ENCODE measurements at regions not wholly inside any gene's neighbourhood (a gene's known extent, or its start where the extent isn't known, plus 50 kb on each side); places are given as distances from the start of the nearest gene placed in this dataset.

- POLR2A ChIA-PET: no interaction called here
- H3K4me1 Mint-ChIP-seq (ENCODE audit: low read depth, unreplicated experiment): no peaks in the 10 kb centered on the region
- TF ChIP-seq, protein P1, sequence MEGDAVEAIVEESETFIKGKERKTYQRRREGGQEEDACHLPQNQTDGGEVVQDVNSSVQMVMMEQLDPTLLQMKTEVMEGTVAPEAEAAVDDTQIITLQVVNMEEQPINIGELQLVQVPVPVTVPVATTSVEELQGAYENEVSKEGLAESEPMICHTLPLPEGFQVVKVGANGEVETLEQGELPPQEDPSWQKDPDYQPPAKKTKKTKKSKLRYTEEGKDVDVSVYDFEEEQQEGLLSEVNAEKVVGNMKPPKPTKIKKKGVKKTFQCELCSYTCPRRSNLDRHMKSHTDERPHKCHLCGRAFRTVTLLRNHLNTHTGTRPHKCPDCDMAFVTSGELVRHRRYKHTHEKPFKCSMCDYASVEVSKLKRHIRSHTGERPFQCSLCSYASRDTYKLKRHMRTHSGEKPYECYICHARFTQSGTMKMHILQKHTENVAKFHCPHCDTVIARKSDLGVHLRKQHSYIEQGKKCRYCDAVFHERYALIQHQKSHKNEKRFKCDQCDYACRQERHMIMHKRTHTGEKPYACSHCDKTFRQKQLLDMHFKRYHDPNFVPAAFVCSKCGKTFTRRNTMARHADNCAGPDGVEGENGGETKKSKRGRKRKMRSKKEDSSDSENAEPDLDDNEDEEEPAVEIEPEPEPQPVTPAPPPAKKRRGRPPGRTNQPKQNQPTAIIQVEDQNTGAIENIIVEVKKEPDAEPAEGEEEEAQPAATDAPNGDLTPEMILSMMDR (IDR thresholded peaks at IDR 0.05; ENCODE audit: insufficient read depth in 1 of 2, low read depth in 1 of 2, low read length in 1 of 2, severe bottlenecking in 1 of 2, unreplicated experiment in 1 of 2): no peak
- no TSS peak for BruUV-seq (replicated peaks)
- Histone ChIP-seq H3K36me3 (ENCODE audit: control insufficient read depth, insufficient read depth, low read length) (no peaks in the 10 kb centered on the region), H3K27me3 (replicated peaks; ENCODE audit: control insufficient read depth, insufficient read depth, low read length) (no peaks in the 10 kb centered on the region), H3K4me1 (no peaks in the 10 kb centered on the region), H3K9me3 (no peaks in the 10 kb centered on the region), H3K4me3 (ENCODE audit: low read depth, low read length) (no peak overlapping the region)
- H3K36me3 Mint-ChIP-seq (ENCODE audit: insufficient read depth, unreplicated experiment): no peaks in the 10 kb centered on the region
- no peak overlapping the region for H3K27ac Mint-ChIP-seq (ENCODE audit: unreplicated experiment)
- CTCF ChIA-PET: interaction anchor here (0.9 kb wide), 1 partner anchor 10 kb away, joined by 3 read pairs; no protein-coding TSS in a partner anchor
- H3K9me3 Mint-ChIP-seq (ENCODE audit: unreplicated experiment): no peaks in the 10 kb centered on the region
- intact Hi-C loops (cut with micrococcal nuclease; ENCODE audit: unreplicated experiment): no loop called here
- no peak for DNase-seq
- H3K4me3 Mint-ChIP-seq (ENCODE audit: unreplicated experiment): no peak overlapping the region
- peaks cover 7% of the 10 kb centered on the region for H3K27me3 Mint-ChIP-seq (ENCODE audit: insufficient read depth, unreplicated experiment)
Measured at GRCh38 chr17:34161690-34162089, 93.4 kb upstream of the CCL2 start.

GRCh38 chr17:34163123-34163522, 92.0 kb upstream of the CCL2 start:
- Mint-ChIP-seq H3K27ac (ENCODE audit: unreplicated experiment) (no peak overlapping the region), H3K4me1 (ENCODE audit: low read depth, unreplicated experiment) (no peaks in the 10 kb centered on the region), H3K27me3 (ENCODE audit: insufficient read depth, unreplicated experiment) (peaks cover 12% of the 10 kb centered on the region), H3K9me3 (ENCODE audit: unreplicated experiment) (no peaks in the 10 kb centered on the region), H3K36me3 (ENCODE audit: insufficient read depth, unreplicated experiment) (no peaks in the 10 kb centered on the region), H3K4me3 (ENCODE audit: unreplicated experiment) (no peak overlapping the region)
- no peaks in the 10 kb centered on the region for H3K9me3 ChIP-seq
- POLR2A ChIA-PET: no interaction called here
- TF ChIP-seq, protein P1 (IDR thresholded peaks at IDR 0.05; ENCODE audit: insufficient read depth in 1 of 2, low read depth in 1 of 2, low read length in 1 of 2, severe bottlenecking in 1 of 2, unreplicated experiment in 1 of 2): no peak
- no peaks in the 10 kb centered on the region for H3K4me1 ChIP-seq
- CTCF ChIA-PET: interaction anchor here (0.6 kb wide), 1 partner anchor 385 kb away, joined by 3 read pairs; no protein-coding TSS in a partner anchor
- H3K27me3 ChIP-seq (replicated peaks; ENCODE audit: control insufficient read depth, insufficient read depth, low read length): no peaks in the 10 kb centered on the region
- intact Hi-C loops (cut with micrococcal nuclease; ENCODE audit: unreplicated experiment): loop anchor here (1.0 kb wide), 2 partner anchors 82 to 198 kb away; no protein-coding TSS in a partner anchor
- BruUV-seq (replicated peaks): no TSS peak
- no peak overlapping the region for H3K4me3 ChIP-seq (ENCODE audit: low read depth, low read length)
- H3K36me3 ChIP-seq (ENCODE audit: control insufficient read depth, insufficient read depth, low read length): no peaks in the 10 kb centered on the region
- no peak for DNase-seq

- Mint-ChIP-seq H3K27ac (ENCODE audit: unreplicated experiment) (no peak overlapping the region), H3K36me3 (ENCODE audit: insufficient read depth, unreplicated experiment) (no peaks in the 10 kb centered on the region), H3K9me3 (ENCODE audit: unreplicated experiment) (no peaks in the 10 kb centered on the region), H3K27me3 (ENCODE audit: insufficient read depth, unreplicated experiment) (peaks cover 12% of the 10 kb centered on the region), H3K4me3 (ENCODE audit: unreplicated experiment) (no peak overlapping the region), H3K4me1 (ENCODE audit: low read depth, unreplicated experiment) (no peaks in the 10 kb centered on the region)
- CTCF ChIA-PET: interaction anchor here (0.6 kb wide), 1 partner anchor 386 kb away, joined by 3 read pairs; no protein-coding TSS in a partner anchor
- Histone ChIP-seq H3K27me3 (replicated peaks; ENCODE audit: control insufficient read depth, insufficient read depth, low read length) (no peaks in the 10 kb centered on the region), H3K4me1 (no peaks in the 10 kb centered on the region), H3K36me3 (ENCODE audit: control insufficient read depth, insufficient read depth, low read length) (no peaks in the 10 kb centered on the region), H3K9me3 (no peaks in the 10 kb centered on the region), H3K4me3 (ENCODE audit: low read depth, low read length) (no peak overlapping the region)
- DNase-seq: peak in 1 of 2 experiments; percentile 9
- no TSS peak for BruUV-seq (replicated peaks)
- intact Hi-C loops (cut with micrococcal nuclease; ENCODE audit: unreplicated experiment): loop anchor here (1.0 kb wide), 2 partner anchors 82 to 198 kb away; no protein-coding TSS in a partner anchor
- TF ChIP-seq, protein P1 (IDR thresholded peaks at IDR 0.05; ENCODE audit: insufficient read depth in 1 of 2, low read depth in 1 of 2, low read length in 1 of 2, severe bottlenecking in 1 of 2, unreplicated experiment in 1 of 2): peak; percentile 58 to 63
- POLR2A ChIA-PET: no interaction called here
Measured at GRCh38 chr17:34163646-34164045, 91.4 kb upstream of the CCL2 start.
